AG20443 (cell line): ENCODE measurements at regions not wholly inside any gene's neighbourhood (a gene's known extent, or its start where the extent isn't known, plus 50 kb on each side); places are given as distances from the start of the nearest gene placed in this dataset.

Source experiments
- DNase-seq: peaks from one replicate; pipeline ENCODE4 v3.0.0; 2012; ENCODE audit warnings: low spot score, mixed read lengths

DNA sequence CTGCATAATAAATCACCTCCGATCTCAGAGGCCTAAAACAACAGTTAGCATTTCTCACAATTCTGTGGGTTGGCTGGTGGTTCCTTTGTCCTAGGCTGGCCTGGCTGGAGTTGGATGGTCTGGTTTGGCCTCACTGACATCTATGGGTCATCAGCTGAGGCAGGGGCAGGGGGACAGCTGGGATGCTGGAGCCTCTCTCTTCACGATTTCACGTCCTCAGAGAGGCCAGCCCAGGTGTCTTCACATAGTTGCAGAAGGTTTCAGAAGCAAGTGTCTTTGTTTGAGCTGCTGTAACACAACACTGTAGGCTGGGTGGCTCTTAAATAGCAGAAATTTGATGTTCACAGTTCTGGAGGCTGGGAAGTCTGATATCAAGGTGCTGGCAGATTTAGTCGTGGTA, 155.5 kb upstream of the CACNA1E start:
- no peak for DNase-seq

DNA sequence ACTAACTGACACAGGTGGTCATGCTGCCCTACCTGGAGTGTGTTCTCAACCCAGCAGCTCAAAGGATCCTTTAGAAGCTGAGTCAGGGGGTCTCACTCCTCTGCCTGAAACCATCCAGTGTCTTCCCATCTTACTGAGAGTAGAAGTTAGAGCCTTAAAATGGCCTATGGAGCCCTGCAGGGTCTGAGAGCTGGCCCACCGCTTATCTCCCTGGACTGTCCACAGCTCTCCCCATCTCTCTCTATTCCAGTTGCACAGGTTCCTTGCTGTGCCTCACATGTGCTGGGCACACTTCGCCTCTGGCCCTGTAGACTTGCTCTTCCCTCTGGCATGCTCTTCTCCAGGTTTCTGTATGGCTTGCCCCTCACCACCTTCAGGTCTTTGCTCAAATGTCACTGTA, 148.6 kb upstream of the CACNA1E start:
- no peak for DNase-seq

- no peak for DNase-seq
Measured at GRCh38 chr1:181335631-181336030, 147.7 kb upstream of the CACNA1E start.

GRCh38 chr1:181341026-181341632, 142.2 kb upstream of the CACNA1E start:
- no peak for DNase-seq

- no peak for DNase-seq
Measured at GRCh38 chr1:181344091-181344490, 139.2 kb upstream of the CACNA1E start.

DNA sequence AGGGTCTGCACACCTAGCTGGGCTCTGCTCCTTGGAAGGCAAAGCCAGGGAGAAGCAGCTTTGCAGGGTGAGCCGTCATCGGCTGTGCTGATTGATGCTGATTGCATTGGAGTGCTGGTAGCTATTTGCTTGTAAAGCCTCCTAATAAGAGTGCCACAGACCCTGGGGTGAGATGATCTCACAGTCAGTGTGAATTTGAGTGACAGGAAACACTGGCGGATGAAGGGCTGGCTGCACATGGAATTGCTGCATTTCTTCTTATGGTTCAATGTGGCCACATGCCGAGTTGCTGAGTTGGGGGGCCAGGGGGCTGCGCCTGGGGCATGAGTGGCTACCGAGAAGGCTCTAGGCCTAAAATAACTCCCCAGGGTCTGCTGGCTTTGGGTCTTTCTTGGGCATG, 138.2 kb upstream of the CACNA1E start:
- DNase-seq = no peak

- DNase-seq = no peak
Measured at GRCh38 chr1:181347495-181348390, 135.6 kb upstream of the CACNA1E start.

GRCh38 chr1:181349512-181349911, 133.8 kb upstream of the CACNA1E start:
- DNase-seq = no peak

- DNase-seq = no peak
Measured at GRCh38 chr1:181350131-181350530, 133.2 kb upstream of the CACNA1E start.

DNA sequence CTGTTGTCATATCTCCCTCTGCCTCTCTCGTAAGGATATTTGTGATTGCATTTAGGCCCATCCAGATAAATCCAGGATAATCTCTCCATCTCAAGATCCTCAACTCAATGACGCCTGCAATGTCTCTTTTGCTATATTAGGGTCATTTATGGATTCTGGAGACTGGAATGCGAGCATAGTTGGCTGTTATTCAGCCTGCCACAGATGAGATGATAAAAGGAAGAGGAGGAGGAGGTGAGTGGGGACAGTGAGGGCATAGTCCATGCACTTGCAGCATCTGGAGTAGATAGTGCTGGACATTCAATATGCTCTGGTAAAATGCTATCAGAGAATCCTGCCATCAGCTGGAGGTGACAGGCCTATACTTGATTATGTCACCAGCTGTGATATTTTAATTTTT, 131.6 kb upstream of the CACNA1E start:
- DNase-seq = no peak

- no peak for DNase-seq
Measured at GRCh38 chr1:181352695-181353094, 130.6 kb upstream of the CACNA1E start.

GRCh38 chr1:181353526-181353925, 129.8 kb upstream of the CACNA1E start:
- DNase-seq = no peak

DNA sequence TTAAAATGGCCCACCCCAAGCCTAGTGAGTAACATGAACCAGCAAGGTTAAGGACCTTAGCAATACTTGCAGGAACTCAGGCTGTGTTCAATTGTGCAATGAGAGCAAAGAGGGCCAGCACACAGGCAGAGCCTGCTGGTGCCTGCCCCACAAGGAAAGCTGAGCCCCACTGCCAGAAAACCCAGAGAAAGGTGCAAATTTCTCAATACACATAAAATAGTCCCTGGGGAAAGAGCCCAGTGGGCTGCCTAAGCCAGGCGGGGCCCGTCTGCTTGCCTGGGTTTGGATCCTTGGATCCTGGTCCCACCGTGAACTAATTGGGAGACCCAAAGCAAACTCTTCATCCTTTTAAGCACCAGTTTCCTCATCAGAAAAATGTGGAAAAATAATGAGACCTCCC, 128.5 kb upstream of the CACNA1E start:
- DNase-seq = no peak

DNA sequence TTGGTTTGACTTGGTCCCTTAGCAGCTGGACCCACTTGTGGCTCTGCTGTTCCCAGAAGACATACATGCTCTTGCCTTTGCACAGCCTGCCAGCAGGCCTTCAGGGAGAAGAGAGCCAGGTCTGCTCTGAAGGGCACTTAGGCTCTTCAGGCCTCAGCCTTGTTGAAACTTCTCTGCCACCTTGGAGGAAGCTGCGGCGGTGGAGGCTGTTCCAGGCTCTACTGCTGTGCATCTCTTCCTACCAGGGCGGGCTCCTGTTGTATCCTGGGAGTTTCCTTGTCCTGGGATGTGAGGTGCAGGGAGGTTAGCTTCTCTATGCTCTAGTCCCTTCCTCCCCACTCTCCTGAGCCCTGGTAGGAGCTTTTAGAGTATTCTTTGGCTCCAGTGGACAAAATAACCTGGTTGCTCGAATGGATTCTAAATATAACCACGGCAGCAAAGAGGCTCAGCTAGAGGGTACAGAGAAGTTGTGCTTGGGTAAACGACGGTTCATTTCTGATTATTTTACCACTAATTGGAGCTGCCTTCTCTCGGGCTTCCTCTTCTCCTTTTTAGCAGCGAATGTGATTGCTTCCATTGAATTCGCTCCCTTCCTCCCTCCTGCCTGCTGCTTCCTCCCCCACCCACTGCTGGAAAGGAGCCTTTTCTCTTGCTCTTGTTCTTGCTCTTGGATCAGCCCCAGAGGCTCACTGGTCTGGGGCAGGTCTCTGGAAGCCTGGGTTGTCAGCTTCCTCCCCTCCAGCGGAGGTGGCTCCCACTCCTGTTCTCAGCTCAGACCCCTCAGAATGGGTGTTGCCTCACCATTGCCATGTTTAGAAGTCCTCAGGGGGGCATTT, 126.6 kb upstream of the CACNA1E start:
- no peak for DNase-seq

GRCh38 chr1:181359012-181359411, 124.3 kb upstream of the CACNA1E start:
- DNase-seq = no peak

DNA sequence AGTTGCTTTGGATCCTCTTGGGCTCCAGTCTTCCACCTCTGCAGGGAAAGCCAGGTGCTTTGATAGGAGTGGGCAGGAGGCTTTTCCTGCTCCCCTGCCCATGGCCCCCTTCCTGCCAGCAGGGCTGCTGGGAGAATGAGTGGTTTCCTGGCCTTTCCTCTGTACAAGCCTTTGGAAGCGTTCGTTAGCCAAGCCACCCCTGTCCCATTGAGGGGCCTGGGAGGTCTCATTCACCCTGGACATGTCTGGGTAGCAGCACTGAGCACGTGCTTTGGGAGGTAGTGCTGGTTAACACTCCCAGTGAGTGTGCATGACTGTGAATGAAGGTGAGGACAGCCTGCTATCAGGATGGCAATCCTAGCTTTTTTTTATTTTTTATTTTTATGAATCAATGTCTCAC, 118.5 kb upstream of the CACNA1E start:
- DNase-seq = no peak

GRCh38 chr1:181366910-181367309, 116.4 kb upstream of the CACNA1E start:
- no peak for DNase-seq

- DNase-seq = no peak
Measured at GRCh38 chr1:181369416-181369815, 113.9 kb upstream of the CACNA1E start.

- DNase-seq = no peak
Measured at GRCh38 chr1:181383695-181384094, 99.6 kb upstream of the CACNA1E start.

DNA sequence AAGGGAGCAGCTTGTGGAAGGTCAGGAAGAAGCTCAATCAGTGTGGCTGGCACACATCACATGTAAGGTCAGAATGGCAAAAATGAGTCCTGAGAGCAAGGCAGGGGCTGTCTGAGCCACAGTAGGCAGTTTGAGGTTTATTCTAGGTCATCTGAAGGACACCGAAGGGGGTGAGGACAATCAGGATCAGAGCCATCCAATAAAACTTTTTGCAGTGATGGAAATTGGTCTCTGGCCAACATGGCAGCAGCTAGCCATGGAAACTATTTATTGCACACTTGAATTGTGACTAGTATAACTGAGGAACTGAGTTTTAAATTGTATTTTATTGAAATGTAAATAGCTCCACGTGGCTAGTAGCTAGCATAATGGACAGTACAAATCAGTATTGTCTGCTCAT, 97.0 kb upstream of the CACNA1E start:
- no peak for DNase-seq

DNA sequence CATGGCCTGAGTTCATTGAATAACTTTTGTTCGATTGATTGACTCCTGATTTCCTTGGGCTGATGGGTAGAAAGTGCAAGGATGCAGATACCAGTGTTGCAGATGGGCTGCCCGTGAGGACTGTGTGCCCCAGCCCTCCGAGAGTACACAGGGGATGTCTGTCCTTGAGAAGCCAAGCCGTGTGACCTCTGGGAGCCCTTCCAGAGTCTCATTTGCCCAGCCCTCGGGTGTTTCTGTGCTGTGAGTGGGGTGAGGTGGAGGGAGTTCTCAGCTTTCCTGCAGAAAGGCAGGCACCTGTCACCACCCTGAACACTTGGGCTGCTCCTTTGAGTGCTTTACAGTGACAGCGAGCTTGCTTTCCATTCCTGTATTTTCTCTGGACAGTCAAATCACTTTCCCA, 96.4 kb upstream of the CACNA1E start:
- DNase-seq = no peak

- no peak for DNase-seq
Measured at GRCh38 chr1:181387702-181388101, 95.6 kb upstream of the CACNA1E start.
